Aorta (tissue), 5 donors: ENCODE measurements at regions not wholly inside any gene's neighbourhood (a gene's known extent, or its start where the extent isn't known, plus 50 kb on each side); places are given as distances from the start of the nearest gene placed in this dataset.
A peak's percentile ranks its signal among the peaks of the same experiment; 100 is the strongest.
"Not testable (repeated sequence)": the region's sequence is repeated elsewhere in the genome, so short reads cannot be mapped to it uniquely, and the experiment has no call there.

Experiments used
- ATAC-seq: fragments of 200-7000 bp; cut with Tn5 transposase; one replicate; pipeline ENCODE4 v1.9.1; 2022; ENCODE audit warnings: moderate library complexity; ENCODE audit not compliant: low FRiP score
- DNase-seq, 2 donors: peaks; one replicate each; pipeline ENCODE4 v3.0.0-alpha.2; 2020
- H3K27ac ChIP-seq, 2 donors: one replicate each; pipeline ENCODE4 v1.5.1; 2013; ENCODE audit warnings: low read length in 2 of 2, mild to moderate bottlenecking in 2 of 2, moderate library complexity in 2 of 2, control low read depth in 1 of 2, inconsistent platforms in 1 of 2, low read depth in 1 of 2
- H3K27me3 ChIP-seq, 2 donors: one replicate each; pipeline ENCODE4 v1.6.1; 2013; ENCODE audit warnings: control low read depth in 1 of 2, low read length in 1 of 2, mild to moderate bottlenecking in 1 of 2, moderate library complexity in 1 of 2; ENCODE audit not compliant: insufficient read depth in 2 of 2, control insufficient read depth in 1 of 2
- H3K36me3 ChIP-seq, 2 donors: one replicate each; pipeline ENCODE4 v1.6.1; 2013; ENCODE audit warnings: control low read depth in 1 of 2, low read length in 1 of 2, mild to moderate bottlenecking in 1 of 2; ENCODE audit not compliant: insufficient read depth in 2 of 2, control insufficient read depth in 1 of 2
- H3K4me1 ChIP-seq, 2 donors: one replicate each; pipeline ENCODE4 v1.6.1; 2013; ENCODE audit warnings: low read length in 2 of 2, control low read depth in 1 of 2, mild to moderate bottlenecking in 1 of 2, moderate library complexity in 1 of 2; ENCODE audit not compliant: insufficient read depth in 2 of 2, control insufficient read depth in 1 of 2
- H3K4me3 ChIP-seq, 2 donors: one replicate each; pipeline ENCODE4 v1.5.1; 2013; ENCODE audit warnings: low read length in 2 of 2, control low read depth in 1 of 2, mild to moderate bottlenecking in 1 of 2
- H3K9me3 ChIP-seq: one replicate; pipeline ENCODE4 v1.6.1; 2013; ENCODE audit warnings: mild to moderate bottlenecking, low read length; ENCODE audit not compliant: control insufficient read depth
- WGBS, 2 donors: extraction: QIAGEN DNeasy Blood & Tissue Kit; methylation state at CpG; one replicate each; pipeline ENCODE4 v1.1.7; 2013; 5-methylcytosine and 5-hydroxymethylcytosine counted together
- intact Hi-C, 2 donors: fragments of 100-400 bp; cut with DNase I; formaldehyde crosslinking; loops; one replicate each; pipeline versions ENCODE4 v1.14.2 to v1.15.0; 2022
- donor health status: healthy with polysubstance abuse.
- donor health status: Bipolar disorder and iron deficiency.
- donor health status: DM: no; HTN: no; CAD: no.
- donor health status: DM: no; HTN: no; CAD: no.
- donor health status: DM: yes; HTN: yes; CAD: no.

DNA sequence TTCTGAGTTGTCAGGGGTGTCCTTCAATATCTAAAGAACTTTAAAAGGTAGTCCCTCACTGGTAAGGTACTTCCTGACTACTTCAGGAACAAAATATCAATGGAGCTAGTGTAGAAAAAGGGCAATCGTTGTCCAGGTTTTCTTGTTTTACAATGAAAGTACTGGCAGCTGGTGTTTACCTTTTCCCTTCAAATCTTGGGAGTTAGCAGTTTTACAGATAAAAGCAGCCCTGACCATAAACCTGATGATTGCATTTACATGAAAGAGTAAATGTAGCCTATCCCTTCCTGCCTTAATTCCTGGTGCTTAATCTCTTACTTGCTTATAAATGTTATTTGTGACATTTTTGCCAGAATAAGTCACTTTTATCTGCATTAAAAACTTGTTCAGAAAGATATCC, 559.9 kb upstream of the ARPP21 start:
- ATAC-seq = no peak
- Histone ChIP-seq H3K36me3 (no peaks in the 10 kb centered on the region), H3K9me3 (no peaks in the 10 kb centered on the region), H3K4me1 (no peaks in the 10 kb centered on the region), H3K4me3 (no peak overlapping the region), H3K27ac (no peak overlapping the region), H3K27me3 (no peaks in the 10 kb centered on the region)
- intact Hi-C loops = no loop called here
- 73 to 79% methylated on average over 1 of the region's 1 CpG for WGBS, 2 donors
- no peak for DNase-seq

DNA sequence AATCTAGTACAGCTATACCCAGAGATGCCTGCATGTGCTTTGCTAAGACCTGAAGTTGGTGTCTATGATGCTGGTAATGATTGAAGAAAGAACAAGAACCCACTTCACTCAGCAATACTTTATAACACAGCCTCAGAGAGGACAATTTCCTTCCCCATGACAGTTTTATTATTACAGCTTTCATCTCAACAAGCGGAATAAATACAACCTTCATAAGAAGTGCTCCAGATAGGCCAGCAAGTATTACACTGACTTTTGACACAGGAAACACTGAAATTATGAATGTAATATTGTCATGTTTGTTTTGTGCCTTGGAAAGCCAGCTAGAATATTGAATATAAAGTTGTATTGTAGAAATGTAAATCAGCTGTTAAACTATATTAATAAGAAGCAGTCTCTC, 557.4 kb upstream of the ARPP21 start:
- intact Hi-C loops = no loop called here
- 95 to 97% methylated on average over 1 of the region's 1 CpG for WGBS, 2 donors

DNA sequence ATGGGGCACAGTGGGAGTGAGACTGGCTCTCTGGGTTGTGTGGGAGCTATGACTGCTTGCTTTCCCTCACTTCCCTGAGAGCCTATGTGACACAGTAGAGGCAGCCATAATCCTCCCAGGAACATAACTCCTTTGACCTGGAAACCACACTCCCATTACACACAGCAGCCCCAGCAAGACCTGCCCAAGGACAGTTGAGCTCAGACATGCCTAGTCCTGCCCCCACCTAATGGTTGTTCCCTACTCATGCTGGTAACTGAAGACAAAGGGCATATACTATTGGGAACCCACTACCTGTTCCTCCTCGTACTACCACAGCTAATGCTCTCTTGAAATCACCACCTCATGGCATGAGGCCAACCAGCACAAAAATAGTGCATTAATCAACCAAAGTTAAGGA, 550.4 kb upstream of the ARPP21 start:
- no peak for ATAC-seq

More for the DNA sequence above, 557.4 kb upstream of the ARPP21 start:
- no peak for DNase-seq
- no peak for ATAC-seq
- Histone ChIP-seq H3K27me3 (no peaks in the 10 kb centered on the region), H3K27ac (no peak overlapping the region), H3K4me3 (no peak overlapping the region), H3K4me1 (no peaks in the 10 kb centered on the region), H3K9me3 (no peaks in the 10 kb centered on the region), H3K36me3 (no peaks in the 10 kb centered on the region)

DNA sequence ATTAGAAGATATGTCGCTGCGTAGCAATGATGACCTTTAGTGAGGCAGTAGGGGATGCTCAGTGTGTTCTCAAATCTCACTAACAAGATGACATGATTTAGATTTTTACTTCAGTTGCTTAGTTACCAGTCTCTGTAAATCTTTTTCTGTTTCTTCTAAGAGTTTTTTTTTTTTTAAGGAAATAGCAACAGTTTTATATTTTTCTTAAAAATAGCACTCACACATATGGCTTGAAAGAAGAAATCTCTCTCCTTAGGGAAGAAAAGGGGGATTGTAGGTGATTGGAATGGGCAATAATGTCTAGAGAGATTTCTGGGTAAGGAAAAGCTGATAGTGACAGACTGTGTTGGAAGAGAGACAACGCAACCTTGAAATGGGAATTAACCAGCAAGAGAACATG, 524.6 kb upstream of the ARPP21 start:
- Histone ChIP-seq H3K4me3 (no peak overlapping the region), H3K4me1 (no peaks in the 10 kb centered on the region), H3K27me3 (no peaks in the 10 kb centered on the region), H3K36me3 (no peaks in the 10 kb centered on the region), H3K9me3 (no peaks in the 10 kb centered on the region), H3K27ac (no peak overlapping the region)
- no peak for ATAC-seq
- intact Hi-C loops = no loop called here
- 95 to 97% methylated on average over 3 of the region's 3 CpGs for WGBS, 2 donors
- no peak for DNase-seq

More for the DNA sequence above, 550.4 kb upstream of the ARPP21 start:
- Histone ChIP-seq H3K36me3 (no peaks in the 10 kb centered on the region), H3K27ac (no peak overlapping the region), H3K4me3 (no peak overlapping the region), H3K4me1 (no peaks in the 10 kb centered on the region), H3K9me3 (peaks cover 2% of the 10 kb centered on the region), H3K27me3 (no peaks in the 10 kb centered on the region)
- DNase-seq = no peak
- intact Hi-C loops = no loop called here
- WGBS, 2 donors = 94 to 97% methylated on average over 1 of the region's 1 CpG

DNA sequence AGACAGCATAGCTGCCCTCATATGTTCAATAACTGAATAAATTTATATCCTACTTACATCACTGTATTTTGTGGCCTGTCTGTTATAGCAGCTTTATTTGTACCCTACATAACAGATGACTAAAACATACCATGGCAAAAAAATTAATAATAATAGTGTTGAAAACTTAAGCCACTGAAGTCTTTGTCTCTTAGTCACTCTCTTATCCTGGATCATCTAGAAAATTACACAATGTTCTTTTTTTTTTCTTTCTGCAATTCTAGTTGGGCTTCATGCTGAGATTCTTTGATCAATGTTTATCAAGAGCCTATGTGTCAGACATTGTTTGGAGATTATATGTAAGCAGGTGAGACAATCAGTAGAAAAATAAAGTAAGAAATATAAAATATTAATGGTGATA, 519.3 kb upstream of the ARPP21 start:
- H3K9me3 ChIP-seq = no peaks in the 10 kb centered on the region
- H3K27me3 ChIP-seq = no peaks in the 10 kb centered on the region
- no peak for ATAC-seq
- H3K4me3 ChIP-seq = no peak overlapping the region
- H3K27ac ChIP-seq = no peak overlapping the region
- H3K36me3 ChIP-seq = no peaks in the 10 kb centered on the region
- no peaks in the 10 kb centered on the region for H3K4me1 ChIP-seq
- DNase-seq = no peak
- intact Hi-C loops = no loop called here

DNA sequence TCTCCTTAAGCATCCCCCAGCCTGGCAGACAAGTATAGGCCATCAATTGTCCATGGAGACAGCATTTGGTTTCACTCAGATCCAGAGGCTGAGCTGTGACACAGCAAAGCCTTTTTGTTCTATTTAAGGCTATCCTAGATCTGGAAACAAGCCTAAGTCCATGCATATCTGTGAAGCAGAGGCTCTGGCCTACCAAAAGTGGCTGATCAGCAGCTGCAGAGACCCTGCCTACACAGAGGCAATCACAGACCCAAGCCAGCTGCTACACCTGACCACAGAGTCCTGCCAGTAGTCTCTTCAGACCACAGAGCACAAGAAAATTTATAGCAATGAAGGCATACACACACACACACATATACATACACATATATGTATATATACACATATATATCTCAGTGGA, 501.7 kb upstream of the ARPP21 start:
- intact Hi-C loops = no loop called here
- H3K36me3 ChIP-seq = no peaks in the 10 kb centered on the region
- no peak for ATAC-seq

DNA sequence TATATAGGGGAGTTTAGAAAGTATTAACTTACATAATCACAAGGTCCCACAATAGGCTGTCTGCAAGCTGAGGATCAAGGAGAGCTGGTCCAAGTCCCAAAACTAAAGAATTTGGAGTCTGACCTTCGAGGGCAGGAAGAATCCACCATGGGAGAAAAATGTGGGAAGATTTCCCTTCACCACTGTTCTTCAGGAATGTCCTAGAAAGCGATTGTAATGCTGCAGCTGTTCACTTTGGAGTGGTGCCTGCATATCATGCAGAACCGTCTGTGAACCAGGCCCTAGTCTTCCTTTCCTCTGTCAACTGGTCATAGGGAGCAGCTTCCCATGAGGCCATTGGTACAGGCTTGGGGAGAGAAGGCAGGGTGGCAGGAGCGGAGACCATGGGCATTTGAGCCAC, 497.9 kb upstream of the ARPP21 start:
- no peaks in the 10 kb centered on the region for H3K27me3 ChIP-seq
- H3K4me3 ChIP-seq = no peak overlapping the region
- no peaks in the 10 kb centered on the region for H3K36me3 ChIP-seq
- DNase-seq (no peak), ATAC-seq (no peak)
- H3K27ac ChIP-seq = no peak overlapping the region
- 76 to 86% methylated on average over 4 of the region's 4 CpGs for whole genome bisulfite sequencing, 2 donors
- H3K9me3 ChIP-seq = peaks cover 1% of the 10 kb centered on the region
- intact Hi-C loops = no loop called here
- no peaks in the 10 kb centered on the region for H3K4me1 ChIP-seq

More for the DNA sequence above, 501.7 kb upstream of the ARPP21 start:
- Histone ChIP-seq H3K27me3 (no peaks in the 10 kb centered on the region), H3K9me3 (peaks cover 1% of the 10 kb centered on the region), H3K4me3 (no peak overlapping the region), H3K27ac (no peak overlapping the region), H3K4me1 (no peaks in the 10 kb centered on the region)
- no peak for DNase-seq

DNA sequence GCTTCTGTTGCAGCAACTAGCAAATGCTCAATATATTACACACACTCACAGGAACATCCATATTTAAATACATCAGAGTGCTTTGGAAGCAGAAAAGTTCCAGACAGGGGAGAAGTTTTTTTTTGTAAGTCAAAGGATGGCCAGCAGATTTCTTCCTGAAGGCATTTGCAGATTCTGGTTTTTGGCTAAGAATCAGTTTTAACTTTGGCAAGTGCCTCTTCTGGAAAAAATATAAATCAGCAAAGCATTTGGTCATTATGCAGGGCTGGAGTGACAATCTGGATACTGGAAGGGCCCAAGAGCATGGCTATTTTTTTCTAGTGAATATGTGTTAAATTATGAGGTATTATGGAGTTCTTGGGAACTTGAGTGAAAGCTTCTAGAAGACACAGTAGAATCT, 495.3 kb upstream of the ARPP21 start:
- intact Hi-C loops = no loop called here
- H3K4me1 ChIP-seq = no peaks in the 10 kb centered on the region
- no peaks in the 10 kb centered on the region for H3K36me3 ChIP-seq
- no peaks in the 10 kb centered on the region for H3K27me3 ChIP-seq
- ATAC-seq = no peak
- peaks cover 1% of the 10 kb centered on the region for H3K9me3 ChIP-seq
- H3K4me3 ChIP-seq = no peak overlapping the region
- no peak overlapping the region for H3K27ac ChIP-seq
- no peak for DNase-seq

DNA sequence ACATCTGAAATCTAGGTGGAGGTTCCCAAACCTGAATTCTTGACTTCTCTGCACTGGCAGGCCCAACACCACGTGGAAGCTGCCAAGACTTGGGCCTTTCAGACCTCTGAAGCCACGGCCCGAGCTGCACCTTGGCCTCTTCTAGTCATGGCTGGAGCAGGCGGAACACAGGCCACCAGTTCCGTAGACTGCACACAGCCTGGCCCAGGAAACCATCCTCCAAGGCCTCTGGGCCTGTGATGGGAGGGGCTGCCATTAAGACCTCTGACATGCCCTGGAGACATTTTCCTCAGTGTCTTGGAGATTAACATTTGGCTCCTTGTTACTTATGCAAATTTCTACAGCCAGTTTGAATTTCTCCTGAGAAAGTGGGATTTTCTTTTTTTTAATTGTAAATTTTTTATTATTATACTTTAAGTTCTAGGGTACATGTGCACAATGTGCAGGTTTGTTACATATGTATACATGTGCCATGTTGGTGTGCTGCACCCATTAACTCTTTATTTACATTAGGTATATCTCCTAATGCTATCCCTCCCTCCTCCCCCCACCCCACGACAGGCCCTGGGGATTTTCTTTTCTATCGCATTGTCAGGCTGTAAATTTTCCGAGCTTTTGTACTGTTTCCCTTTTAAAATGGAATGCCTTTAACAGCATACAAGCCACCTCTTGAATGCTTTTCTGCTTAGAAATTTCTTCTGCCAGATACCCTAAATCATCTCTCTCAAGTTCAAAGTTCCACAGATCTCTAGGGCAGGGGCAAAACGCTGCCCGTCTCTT, 492.9 kb upstream of the ARPP21 start:
- WGBS, 2 donors = 82 to 88% methylated on average over 10 of the region's 10 CpGs
- H3K27me3 ChIP-seq, intact Hi-C loops, H3K4me1 ChIP-seq, H3K4me3 ChIP-seq, H3K36me3 ChIP-seq, H3K27ac ChIP-seq, H3K9me3 ChIP-seq, ATAC-seq: not testable (repeated sequence)
- DNase-seq = peak in 1 of 2 donors; percentile 67
